Stomach (tissue), 4 donors: ENCODE measurements at regions not wholly inside any gene's neighbourhood (a gene's known extent, or its start where the extent isn't known, plus 50 kb on each side); places are given as distances from the start of the nearest gene placed in this dataset.

Experiments used
- EP300 ChIP-seq: sonication (generic); formaldehyde crosslinking; IDR thresholded peaks from one replicate; pipeline ENCODE4 v1.6.1; 2017; ENCODE audit warnings: antibody characterized with exemption
- POLR2AphosphoS5 ChIP-seq, 3 donors: sonication (generic); formaldehyde crosslinking; IDR thresholded peaks; one replicate each; pipeline ENCODE4 v1.6.1; 2016; ENCODE audit warnings: antibody characterized with exemption in 3 of 3
- TF ChIP-seq, protein P1 (sequence below), 7 experiments: fragments of 450-650 bp in 4 of 7; fragments of 200-600 bp in 3 of 7; sonication (generic) in 3 of 7; IDR thresholded peaks; one replicate each; pipeline ENCODE4 v1.5.1; 2016 to 2019; ENCODE audit warnings: antibody characterized with exemption in 7 of 7, control low read depth in 2 of 7, mild to moderate bottlenecking in 1 of 7

DNA sequence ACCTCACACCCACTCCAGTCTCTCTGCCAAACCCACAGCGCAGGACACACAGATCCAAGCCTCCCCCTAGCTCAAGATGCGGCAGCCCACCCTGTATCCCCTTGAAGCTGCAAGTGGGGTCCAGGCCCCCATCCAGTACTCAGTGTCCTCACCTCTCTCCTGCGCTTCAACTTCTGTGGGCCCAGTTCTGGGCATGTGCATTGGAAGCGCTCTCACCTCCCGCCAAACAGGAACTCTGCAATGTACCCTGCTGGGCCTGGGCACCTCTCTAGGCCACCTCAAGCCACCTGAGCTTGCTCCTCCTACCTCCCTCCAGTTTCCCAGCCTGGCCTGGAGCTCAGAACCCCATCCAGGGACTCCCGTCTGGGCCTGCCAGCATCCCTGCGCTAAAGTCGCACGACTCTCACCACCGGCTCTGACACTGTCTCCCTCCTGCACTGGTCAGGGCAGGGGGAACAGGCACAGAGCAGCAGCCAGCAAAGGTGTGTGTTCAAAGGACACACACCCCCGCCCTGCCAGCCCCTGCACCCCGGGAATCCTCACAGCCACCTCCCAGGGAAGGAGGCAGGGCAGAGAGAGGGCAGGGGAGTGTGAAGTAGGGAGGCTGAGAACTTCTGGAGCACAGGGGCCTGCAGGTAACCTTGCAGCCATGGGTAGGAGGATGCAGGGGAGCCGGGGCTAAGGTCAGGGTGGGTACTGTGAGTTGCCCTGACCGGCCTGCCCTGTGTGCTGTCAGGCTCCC lies 51.7 kb upstream of the MSMB start:
- TF ChIP-seq, protein P1, sequence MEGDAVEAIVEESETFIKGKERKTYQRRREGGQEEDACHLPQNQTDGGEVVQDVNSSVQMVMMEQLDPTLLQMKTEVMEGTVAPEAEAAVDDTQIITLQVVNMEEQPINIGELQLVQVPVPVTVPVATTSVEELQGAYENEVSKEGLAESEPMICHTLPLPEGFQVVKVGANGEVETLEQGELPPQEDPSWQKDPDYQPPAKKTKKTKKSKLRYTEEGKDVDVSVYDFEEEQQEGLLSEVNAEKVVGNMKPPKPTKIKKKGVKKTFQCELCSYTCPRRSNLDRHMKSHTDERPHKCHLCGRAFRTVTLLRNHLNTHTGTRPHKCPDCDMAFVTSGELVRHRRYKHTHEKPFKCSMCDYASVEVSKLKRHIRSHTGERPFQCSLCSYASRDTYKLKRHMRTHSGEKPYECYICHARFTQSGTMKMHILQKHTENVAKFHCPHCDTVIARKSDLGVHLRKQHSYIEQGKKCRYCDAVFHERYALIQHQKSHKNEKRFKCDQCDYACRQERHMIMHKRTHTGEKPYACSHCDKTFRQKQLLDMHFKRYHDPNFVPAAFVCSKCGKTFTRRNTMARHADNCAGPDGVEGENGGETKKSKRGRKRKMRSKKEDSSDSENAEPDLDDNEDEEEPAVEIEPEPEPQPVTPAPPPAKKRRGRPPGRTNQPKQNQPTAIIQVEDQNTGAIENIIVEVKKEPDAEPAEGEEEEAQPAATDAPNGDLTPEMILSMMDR (IDR thresholded peaks at IDR 0.05) = no peak
- TF ChIP-seq EP300 (no peak), POLR2AphosphoS5 (IDR thresholded peaks at IDR 0.05) (no peak)
